T-helper 2 cell (primary cell): ENCODE measurements at regions not wholly inside any gene's neighbourhood (a gene's known extent, or its start where the extent isn't known, plus 50 kb on each side); places are given as distances from the start of the nearest gene placed in this dataset.
"Not testable (repeated sequence)": the region's sequence is repeated elsewhere in the genome, so short reads cannot be mapped to it uniquely, and the experiment has no call there.

Source experiments
- DNase-seq, 5 experiments: peaks; one replicate each; pipeline versions ENCODE4 v3.0.0 to v3.0.0-alpha.2; 2012 to 2022

DNA sequence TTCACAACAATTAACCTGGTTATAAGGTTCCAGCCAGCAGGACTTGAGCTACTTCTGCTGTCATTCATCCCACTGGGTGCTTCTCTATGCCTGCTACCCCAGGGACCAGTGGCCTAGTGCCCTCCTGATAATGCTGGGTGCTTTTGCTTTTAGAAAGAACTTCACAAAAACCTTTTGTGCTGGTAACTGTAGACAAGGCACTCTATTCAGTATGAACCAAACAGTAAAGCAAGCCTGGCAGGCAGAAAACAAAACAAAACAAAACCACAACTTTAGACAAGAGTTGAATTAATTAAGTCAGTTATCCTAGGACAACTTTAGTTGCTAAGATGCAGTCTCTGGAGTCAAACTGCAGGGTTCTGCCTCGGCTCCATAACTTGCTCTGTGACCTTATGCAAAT is 61.9 kb upstream of the ADGRL2 start:
- no peak for DNase-seq

DNA sequence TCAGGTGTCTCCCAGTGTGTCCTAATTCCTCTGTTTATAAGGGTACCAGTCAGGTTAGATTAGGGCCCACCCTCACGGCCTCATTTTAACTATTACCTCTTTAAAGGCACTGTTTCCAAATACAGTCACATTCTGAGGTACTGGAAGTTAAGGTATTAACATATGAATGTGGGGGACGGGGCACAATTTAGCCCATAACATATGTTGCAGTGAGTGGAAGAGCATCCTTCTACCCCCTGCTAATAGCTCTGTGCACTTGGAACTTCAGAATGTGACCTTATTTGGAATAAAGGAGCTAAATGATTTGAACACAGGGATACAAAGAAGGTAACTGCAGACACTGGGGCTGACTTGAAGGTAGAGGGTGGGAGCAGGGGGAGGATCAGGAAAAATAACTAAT is 67.3 kb upstream of the ADGRL2 start:
- no peak for DNase-seq

GRCh38 chr1:81731989-81732388 is 68.7 kb upstream of the ADGRL2 start:
- DNase-seq: no peak

DNA sequence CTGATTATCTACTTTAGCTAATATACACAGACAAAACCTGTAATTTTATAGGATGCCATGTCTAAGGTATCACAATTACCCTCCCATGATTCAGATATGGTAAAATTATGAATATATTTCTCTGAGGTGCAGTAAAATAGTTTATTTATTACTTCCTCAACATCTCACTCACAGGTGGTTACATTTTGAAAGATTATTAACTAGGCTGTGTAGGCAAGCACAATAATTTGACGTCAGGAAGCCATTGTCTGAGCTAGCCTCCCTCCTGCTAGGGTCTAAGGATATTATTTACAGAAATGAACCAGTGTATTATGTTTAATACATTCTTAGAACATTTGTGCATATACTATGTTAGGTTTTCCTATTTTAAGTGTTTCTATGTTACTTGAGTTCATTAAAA is 69.9 kb upstream of the ADGRL2 start:
- DNase-seq: no peak

- not testable (repeated sequence) for DNase-seq
Measured at GRCh38 chr1:81730299-81730698, 70.4 kb upstream of the ADGRL2 start.

- no peak for DNase-seq
Measured at GRCh38 chr1:81729818-81730217, 70.9 kb upstream of the ADGRL2 start.

DNA sequence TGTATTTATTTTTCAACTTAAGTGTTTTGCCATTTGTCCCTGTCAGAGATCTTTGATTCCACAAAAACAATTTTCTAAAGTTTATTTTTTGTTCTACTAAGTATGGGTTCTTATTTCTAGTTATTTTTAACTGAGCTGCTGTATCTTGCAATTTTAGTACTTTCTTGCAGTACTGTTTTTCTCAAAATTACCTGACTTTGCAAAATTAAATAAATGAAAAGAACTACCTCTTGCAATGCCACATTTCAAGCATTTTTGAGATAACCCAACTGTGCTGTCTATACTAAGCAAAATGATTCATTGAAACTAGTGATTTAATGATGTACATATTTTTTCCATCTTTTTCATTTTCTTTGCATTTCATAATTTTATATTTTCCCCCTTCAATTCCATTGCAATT is 71.5 kb upstream of the ADGRL2 start:
- no peak for DNase-seq

DNA sequence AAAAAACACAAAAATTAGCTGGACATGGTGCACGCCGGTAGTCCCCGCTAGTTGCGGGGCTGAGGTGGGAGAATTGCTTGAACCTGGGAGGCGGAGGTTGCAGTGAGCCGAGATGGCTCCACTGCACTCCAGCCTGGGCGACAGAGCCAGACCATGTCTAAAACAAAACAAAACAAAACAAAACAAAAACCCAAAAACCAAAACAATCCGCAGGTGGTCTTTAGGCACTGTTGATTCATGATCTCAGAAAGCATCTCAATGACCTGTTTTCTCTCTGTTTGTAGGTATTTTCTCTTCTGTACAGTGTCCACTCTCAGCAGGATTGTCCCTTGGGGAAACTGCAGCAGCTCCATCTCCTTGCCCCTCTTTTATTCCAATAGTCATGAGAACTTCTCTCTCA is 74.9 kb upstream of the ADGRL2 start:
- DNase-seq: no peak

DNA sequence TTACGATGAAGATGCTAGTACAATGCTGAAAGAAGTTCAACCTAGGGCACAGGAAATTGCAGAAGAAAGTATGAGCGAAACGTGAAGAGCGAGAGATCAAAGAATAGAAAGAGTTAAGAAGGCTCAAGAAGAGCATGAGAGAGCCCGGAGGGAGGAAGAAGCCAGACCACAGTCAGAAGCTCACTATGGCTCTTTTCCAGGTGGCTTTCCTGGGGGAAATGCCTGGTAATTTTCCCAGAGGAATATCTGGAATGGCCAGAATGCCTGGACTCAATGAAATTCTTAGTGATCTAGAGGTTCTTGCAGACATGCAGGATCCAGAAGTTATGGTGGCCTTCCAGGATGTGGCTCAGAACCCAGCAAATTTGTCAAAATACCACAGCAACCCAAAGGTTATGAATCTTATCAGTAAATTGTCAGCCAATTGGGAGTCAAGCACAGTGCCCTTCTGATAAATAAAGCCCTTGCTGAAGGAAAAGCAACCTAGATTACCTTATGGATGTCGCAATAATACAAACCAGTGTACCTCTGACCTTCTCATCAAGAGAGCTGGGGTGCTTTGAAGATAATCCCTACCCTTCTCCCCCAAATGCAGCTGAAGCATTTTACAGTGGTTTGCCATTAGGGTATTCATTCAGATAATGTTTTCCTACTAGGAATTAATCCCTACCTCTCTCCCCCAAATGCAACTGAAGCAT is 78.0 kb upstream of the ADGRL2 start:
- DNase-seq: not testable (repeated sequence)

- not testable (repeated sequence) for DNase-seq
Measured at GRCh38 chr1:81720256-81720655, 80.5 kb upstream of the ADGRL2 start.

DNA sequence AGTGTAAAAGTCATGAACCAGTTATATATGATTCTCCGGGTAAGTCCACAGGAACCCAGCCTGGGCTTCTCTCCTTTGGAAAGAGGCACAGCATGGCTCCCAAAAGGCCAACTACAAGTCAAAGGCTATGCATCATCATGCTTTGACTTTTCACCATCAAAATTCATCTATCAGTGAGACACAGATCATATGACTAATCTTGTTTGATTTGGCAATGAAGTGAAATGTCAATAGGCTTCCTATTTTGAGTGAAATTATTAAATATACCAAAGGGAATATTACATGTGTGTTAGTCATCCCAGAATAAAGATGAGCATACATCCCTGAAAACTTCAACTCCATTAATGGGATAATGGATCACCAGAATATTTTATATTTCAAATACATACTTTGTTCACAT is 83.5 kb upstream of the ADGRL2 start:
- no peak for DNase-seq

- DNase-seq: no peak
Measured at GRCh38 chr1:81715391-81715790, 85.3 kb upstream of the ADGRL2 start.

GRCh38 chr1:81714636-81715035 is 86.1 kb upstream of the ADGRL2 start:
- no peak for DNase-seq

DNA sequence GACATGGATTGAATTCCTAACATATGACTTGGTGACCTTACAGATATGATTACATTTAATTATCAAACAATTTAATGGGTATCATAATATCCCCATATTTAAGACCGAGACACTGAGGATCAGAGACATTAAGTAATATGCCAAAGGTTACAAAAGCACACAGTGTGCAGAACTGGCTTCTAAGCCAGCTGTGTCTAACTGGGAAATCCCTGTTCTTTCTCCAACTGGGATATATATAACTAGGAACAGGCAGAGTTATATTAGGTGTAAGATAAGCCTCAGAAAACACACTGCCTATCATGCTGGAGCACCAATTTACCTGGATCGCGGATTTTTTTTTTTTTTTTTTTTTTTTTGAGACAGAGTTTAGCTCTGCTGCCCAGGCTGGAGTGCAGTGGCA is 88.3 kb upstream of the ADGRL2 start:
- DNase-seq: no peak

- no peak for DNase-seq
Measured at GRCh38 chr1:81710857-81711256, 89.9 kb upstream of the ADGRL2 start.

DNA sequence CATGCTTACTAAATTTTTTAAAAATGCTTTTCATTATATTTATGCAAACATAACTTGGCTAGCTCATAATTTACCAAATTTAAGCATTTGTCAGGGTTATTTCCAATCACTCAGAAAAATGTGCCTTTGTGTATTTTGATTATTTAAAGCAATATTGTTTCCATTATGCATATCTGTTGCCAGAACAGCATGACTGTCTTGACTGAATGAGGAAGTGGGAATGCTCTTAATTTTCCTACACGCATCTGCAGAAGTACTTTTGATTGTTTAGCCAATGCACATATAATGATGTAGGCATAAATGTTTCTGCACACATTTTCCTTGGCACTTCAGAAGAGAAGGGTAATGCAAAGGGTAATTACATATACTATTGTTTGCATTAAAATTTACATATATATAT is 92.5 kb upstream of the ADGRL2 start:
- no peak for DNase-seq

DNA sequence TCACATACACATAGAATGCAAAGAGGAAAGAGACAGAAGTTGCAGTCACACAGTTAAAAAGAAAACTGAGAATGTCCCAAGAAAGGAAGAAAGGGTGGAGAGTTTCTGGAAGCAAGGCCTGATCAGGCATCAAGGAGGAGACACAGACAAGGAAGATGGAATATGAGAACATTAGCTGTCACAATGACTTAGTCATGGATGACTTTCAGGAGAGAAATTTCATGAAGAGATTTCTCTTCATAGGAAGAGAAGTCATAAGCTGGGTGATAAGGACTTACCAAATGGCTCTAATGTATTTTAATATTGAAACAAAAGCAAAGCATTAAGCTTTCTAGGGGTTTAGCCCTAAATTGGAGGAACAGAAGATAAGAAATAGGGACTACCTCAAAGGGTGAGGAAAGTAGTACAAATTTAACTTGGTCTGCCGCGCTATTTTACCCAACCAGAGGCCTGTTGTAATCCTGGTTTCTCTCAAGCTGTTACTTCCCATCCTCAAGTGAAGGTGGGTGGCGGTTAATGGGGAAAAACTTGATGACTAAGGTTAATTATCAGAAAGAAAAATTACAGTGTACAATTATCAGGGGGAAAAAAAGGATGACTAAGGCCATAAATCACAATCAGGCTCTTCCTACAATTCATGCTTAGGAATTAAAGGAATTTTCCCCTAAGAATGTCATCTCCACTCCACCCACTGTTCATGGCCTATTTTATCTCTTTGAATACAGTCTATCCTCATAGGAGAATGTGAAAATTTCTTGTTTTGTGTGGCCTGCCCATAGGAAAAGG is 93.9 kb upstream of the ADGRL2 start:
- no peak for DNase-seq

GRCh38 chr1:81703756-81704463 is 96.8 kb upstream of the ADGRL2 start:
- DNase-seq: no peak

- DNase-seq: no peak
Measured at GRCh38 chr1:81703391-81703755, 97.4 kb upstream of the ADGRL2 start.

DNA sequence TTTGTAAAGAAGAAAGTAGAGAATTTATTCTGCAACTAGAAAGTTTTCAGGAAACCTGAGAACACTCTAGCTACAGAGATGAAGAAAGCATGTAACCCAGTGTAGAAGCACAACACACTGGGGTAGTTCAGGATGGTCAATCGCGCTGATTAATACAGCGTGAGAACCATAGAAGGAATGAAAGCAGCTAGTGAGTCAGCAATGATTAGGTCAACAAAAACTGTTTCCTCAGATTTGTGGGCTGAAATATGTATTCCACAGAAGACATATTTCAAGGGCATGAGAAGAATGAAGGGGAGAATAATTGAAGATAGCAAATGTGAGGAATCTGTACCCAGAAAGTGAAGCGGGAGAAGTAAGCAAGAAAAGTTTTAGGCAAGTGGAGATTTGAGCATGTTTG is 97.8 kb upstream of the ADGRL2 start:
- DNase-seq: no peak

DNA sequence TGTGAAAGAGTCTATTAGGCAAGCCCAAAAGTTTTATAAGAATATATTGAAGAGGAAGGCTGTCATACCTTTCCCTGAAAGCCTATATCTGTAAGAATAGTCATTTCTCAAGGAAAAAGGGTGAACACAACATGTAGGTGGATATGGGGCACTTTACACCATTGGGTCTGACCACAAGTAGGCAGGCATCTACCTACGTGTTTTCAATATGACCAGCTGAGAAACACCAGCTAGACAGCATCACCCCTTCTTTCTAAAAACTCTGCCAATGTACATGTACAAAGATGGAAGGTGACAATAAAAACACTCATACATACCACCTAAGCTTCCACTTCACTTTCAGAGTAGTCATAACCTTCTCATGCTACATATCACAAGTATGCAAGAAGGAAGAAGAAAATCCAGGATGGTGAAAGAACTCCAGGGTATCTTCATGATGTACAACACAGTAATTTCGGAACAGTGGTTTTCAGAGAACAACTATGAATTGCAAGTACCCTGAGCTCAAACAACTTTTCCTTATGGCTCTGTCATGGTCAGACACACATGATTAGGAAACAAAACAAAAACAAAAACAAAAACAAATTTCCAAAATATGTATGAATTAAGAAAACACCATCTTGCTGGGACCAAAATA is 98.5 kb upstream of the ADGRL2 start:
- no peak for DNase-seq

DNA sequence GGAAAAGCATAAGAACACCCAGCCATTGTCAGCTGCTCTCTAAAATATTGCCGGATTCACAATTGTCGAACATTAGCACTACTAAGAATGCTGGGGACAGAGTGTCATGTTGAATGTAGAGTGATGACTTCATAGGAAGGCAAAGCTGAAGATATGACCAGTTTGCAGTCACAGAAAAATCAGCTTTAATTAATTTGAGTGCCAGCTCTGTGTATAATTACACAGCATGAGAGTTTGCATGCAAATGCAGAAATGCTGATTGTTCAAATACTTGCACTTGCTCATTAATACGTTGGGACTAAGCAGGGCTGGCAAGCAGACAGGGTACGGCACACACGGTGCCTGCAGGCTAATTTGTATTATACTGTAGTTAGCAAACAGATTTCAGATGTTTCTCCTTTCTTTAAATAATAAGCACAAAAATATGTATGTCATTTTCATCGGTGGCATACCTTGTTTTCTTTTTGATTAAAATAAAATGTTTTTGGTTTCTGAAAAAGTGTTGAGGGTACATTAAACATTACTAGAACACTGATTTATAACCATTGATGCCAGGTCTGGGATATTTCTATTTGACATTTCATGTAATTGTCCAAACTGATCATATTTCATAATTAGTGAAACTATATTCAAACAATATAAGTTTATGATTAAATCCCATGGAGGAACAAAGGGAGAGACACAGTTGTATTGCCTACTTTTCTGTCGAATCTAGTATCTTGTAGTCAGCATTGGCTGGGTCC is 99.8 kb upstream of the ADGRL2 start:
- no peak for DNase-seq

- no peak for DNase-seq
Measured at GRCh38 chr1:81699234-81699633, 101.5 kb upstream of the ADGRL2 start.
